ENCODE measurements at regions not wholly inside any gene's neighbourhood (a gene's known extent, or its start where the extent isn't known, plus 50 kb on each side); places are given as distances from the start of the nearest gene placed in this dataset.

DNA sequence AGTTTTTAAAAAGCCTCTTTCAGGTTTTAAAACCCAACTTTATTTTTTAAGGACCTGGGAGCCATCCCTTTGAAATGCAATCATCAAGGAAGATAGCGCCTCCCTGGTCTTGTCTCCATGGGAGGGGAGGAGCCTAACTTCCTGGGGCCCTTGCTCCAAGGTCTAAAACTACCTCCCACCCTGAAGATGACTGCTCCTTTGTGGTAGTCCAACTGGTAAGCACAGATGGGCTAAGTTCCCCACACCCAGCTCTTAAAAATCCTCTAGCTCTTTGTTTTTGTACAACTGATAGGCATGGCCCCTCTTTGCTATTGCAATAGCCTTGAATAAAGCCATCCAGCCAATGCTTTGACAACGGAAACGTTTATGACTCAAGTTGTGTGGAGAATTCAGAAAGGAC lies 716.8 kb downstream of the CBLN2 start:
- no peak for TF ChIP-seq CTCF (IDR thresholded peaks at IDR 0.05)
- H3K27me3 ChIP-seq: no peaks in the 10 kb centered on the region
- ATAC-seq (no peak), DNase-seq (no peak)
- H3K27ac ChIP-seq: no peak overlapping the region
- no peaks in the 10 kb centered on the region for H3K4me1 ChIP-seq
- intact Hi-C loops (cut with DNase I): no loop called here
- no peak overlapping the region for H3K4me3 ChIP-seq
- H3K36me3 ChIP-seq: no peaks in the 10 kb centered on the region
- H3K9me3 ChIP-seq: no peaks in the 10 kb centered on the region

- Histone ChIP-seq H3K4me1 (no peaks in the 10 kb centered on the region), H3K36me3 (no peaks in the 10 kb centered on the region), H3K27ac (no peak overlapping the region), H3K27me3 (no peaks in the 10 kb centered on the region), H3K9me3 (no peaks in the 10 kb centered on the region), H3K4me3 (no peak overlapping the region)
- intact Hi-C loops (cut with DNase I): no loop called here
- TF ChIP-seq CTCF (IDR thresholded peaks at IDR 0.05): no peak
- DNase-seq (no peak), ATAC-seq (no peak)
These were observed 728.8 kb downstream of the CBLN2 start for GRCh38 chr18:71815305-71815704.

- no peak overlapping the region for H3K27ac ChIP-seq
- intact Hi-C loops (cut with DNase I): no loop called here
- H3K4me3 ChIP-seq: no peak overlapping the region
- ATAC-seq (no peak), DNase-seq (no peak)
- TF ChIP-seq CTCF (IDR thresholded peaks at IDR 0.05): no peak
- H3K9me3 ChIP-seq: peaks cover 0 to 3% of the 10 kb centered on the region in 2 donors
- no peaks in the 10 kb centered on the region for H3K36me3 ChIP-seq
- H3K4me1 ChIP-seq: no peaks in the 10 kb centered on the region
- H3K27me3 ChIP-seq: no peaks in the 10 kb centered on the region
These were observed 734.4 kb downstream of the CBLN2 start for GRCh38 chr18:71809711-71810110.

DNA sequence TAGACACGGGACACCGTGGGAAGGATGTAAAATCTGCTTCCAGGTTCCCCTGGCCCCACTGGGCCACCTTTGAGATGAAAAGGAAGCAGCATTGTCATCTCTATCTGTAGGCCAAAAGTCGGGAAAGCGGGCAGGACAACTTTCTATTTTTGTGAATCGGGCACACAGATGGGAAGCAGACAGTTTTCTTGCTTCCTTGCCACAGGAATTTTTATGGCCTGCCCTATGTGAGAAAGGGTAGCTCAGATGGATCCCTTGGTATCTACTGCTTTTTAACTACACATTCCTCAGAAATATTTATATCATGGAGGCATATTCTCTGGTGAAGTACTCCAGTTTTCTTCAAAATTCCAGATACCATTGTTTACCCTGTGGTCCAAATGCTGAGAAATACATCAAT lies 735.5 kb downstream of the CBLN2 start:
- Histone ChIP-seq H3K27me3 (no peaks in the 10 kb centered on the region), H3K4me3 (no peak overlapping the region), H3K36me3 (no peaks in the 10 kb centered on the region), H3K27ac (no peak overlapping the region), H3K9me3 (peaks cover 0 to 3% of the 10 kb centered on the region in 2 donors), H3K4me1 (no peaks in the 10 kb centered on the region)
- ATAC-seq (no peak), DNase-seq (no peak)
- TF ChIP-seq CTCF (IDR thresholded peaks at IDR 0.05): no peak
- intact Hi-C loops (cut with DNase I): no loop called here

GRCh38 chr18:71807586-71807985 lies 736.6 kb downstream of the CBLN2 start:
- no peak overlapping the region for H3K27ac ChIP-seq
- intact Hi-C loops (cut with DNase I): no loop called here
- H3K4me3 ChIP-seq: no peak overlapping the region
- TF ChIP-seq CTCF (IDR thresholded peaks at IDR 0.05): no peak
- no peak for ATAC-seq
- DNase-seq: no peak
- H3K9me3 ChIP-seq: peaks cover 0 to 3% of the 10 kb centered on the region in 2 donors
- no peaks in the 10 kb centered on the region for H3K27me3 ChIP-seq
- no peaks in the 10 kb centered on the region for H3K4me1 ChIP-seq
- no peaks in the 10 kb centered on the region for H3K36me3 ChIP-seq

Data from left lung (tissue), 4 donors.